ENCODE measurements at regions not wholly inside any gene's neighbourhood (a gene's known extent, or its start where the extent isn't known, plus 50 kb on each side); places are given as distances from the start of the nearest gene placed in this dataset.

GRCh38 chr18:10402871-10403559 is 51.4 kb upstream of the APCDD1 start:
- Histone ChIP-seq H3K27me3 (ENCODE audit: insufficient read depth, poor library complexity, severe bottlenecking) (peaks cover 29% of the 10 kb centered on the region), H3K27ac (replicated peaks) (no peak overlapping the region), H3K4me3 (replicated peaks; ENCODE audit: insufficient read depth, low read length) (no peak overlapping the region)
- no peak for DNase-seq (ENCODE audit: low read depth in 1 of 2, low spot score in 1 of 2)
- TF ChIP-seq SPI1 (IDR thresholded peaks at IDR 0.05; ENCODE audit: borderline replicate concordance, low read depth) = no peak
- TF ChIP-seq GABPA (IDR thresholded peaks at IDR 0.05; ENCODE audit: low read depth) = no peak
- TF ChIP-seq CTCF (IDR thresholded peaks at IDR 0.05; ENCODE audit: insufficient read depth, low read length) = no peak
- TF ChIP-seq REST (IDR thresholded peaks at IDR 0.05; ENCODE audit: insufficient replicate concordance, low read depth) = no peak
- TF ChIP-seq POLR2AphosphoS5 (IDR thresholded peaks at IDR 0.05; ENCODE audit: low read depth) = no peak

GRCh38 chr18:10403708-10404107 is 50.7 kb upstream of the APCDD1 start:
- H3K4me3 ChIP-seq (replicated peaks; ENCODE audit: insufficient read depth, low read length) = no peak overlapping the region
- H3K27ac ChIP-seq (replicated peaks) = no peak overlapping the region
- TF ChIP-seq CTCF (IDR thresholded peaks at IDR 0.05; ENCODE audit: insufficient read depth, low read length) (no peak), SPI1 (IDR thresholded peaks at IDR 0.05; ENCODE audit: borderline replicate concordance, low read depth) (no peak), POLR2AphosphoS5 (IDR thresholded peaks at IDR 0.05; ENCODE audit: low read depth) (no peak), GABPA (IDR thresholded peaks at IDR 0.05; ENCODE audit: low read depth) (no peak), REST (IDR thresholded peaks at IDR 0.05; ENCODE audit: insufficient replicate concordance, low read depth) (no peak)
- H3K27me3 ChIP-seq (ENCODE audit: insufficient read depth, poor library complexity, severe bottlenecking) = peaks cover 26% of the 10 kb centered on the region
- no peak for DNase-seq (ENCODE audit: low read depth in 1 of 2, low spot score in 1 of 2)

GRCh38 chr18:10404168-10404567 is 50.3 kb upstream of the APCDD1 start:
- no peak overlapping the region for H3K27ac ChIP-seq (replicated peaks)
- H3K4me3 ChIP-seq (replicated peaks; ENCODE audit: insufficient read depth, low read length) = no peak overlapping the region
- peaks cover 26% of the 10 kb centered on the region for H3K27me3 ChIP-seq (ENCODE audit: insufficient read depth, poor library complexity, severe bottlenecking)
- no peak for TF ChIP-seq REST (IDR thresholded peaks at IDR 0.05; ENCODE audit: insufficient replicate concordance, low read depth)
- TF ChIP-seq SPI1 (IDR thresholded peaks at IDR 0.05; ENCODE audit: borderline replicate concordance, low read depth) = no peak
- no peak for TF ChIP-seq POLR2AphosphoS5 (IDR thresholded peaks at IDR 0.05; ENCODE audit: low read depth)
- no peak for TF ChIP-seq CTCF (IDR thresholded peaks at IDR 0.05; ENCODE audit: insufficient read depth, low read length)
- no peak for TF ChIP-seq GABPA (IDR thresholded peaks at IDR 0.05; ENCODE audit: low read depth)
- no peak for DNase-seq (ENCODE audit: low read depth in 1 of 2, low spot score in 1 of 2)

Measured in HL-60 (cell line).